Activated CD8-positive, alpha-beta memory T cell treated with anti-CD3 and anti-CD28 coated beads, Interleukin-2, amount 10 ng/mL, durations not matched to agents 7 days and 5 days (primary cell): ENCODE measurements at regions not wholly inside any gene's neighbourhood (a gene's known extent, or its start where the extent isn't known, plus 50 kb on each side); places are given as distances from the start of the nearest gene placed in this dataset.

Experiments
- ATAC-seq: fragments of 150-1000 bp; cut with Tn5 transposase; one replicate; pipeline ENCODE4 v1.10.0; 2021; ENCODE audit warnings: moderate library complexity
- CTCF ChIA-PET: fragments of 350-600 bp; sonication (Branson Sonifier 250); formaldehyde crosslinking; loops from one replicate; lab custom pipeline; 2021; ENCODE audit warnings: antibody characterized with exemption; lab: Charles Lee
- DNase-seq: peaks from one replicate; pipeline ENCODE4 v3.0.0-alpha.2; 2020
- H3K27ac Mint-ChIP-seq: one replicate; pipeline ENCODE4 v1.8.0; 2021; ENCODE audit warnings: mild to moderate bottlenecking, mixed read lengths
- H3K27me3 Mint-ChIP-seq: one replicate; pipeline ENCODE4 v1.8.0; 2021; ENCODE audit warnings: mixed read lengths
- H3K36me3 Mint-ChIP-seq: one replicate; pipeline ENCODE4 v1.8.0; 2021; ENCODE audit warnings: mild to moderate bottlenecking, mixed read lengths
- H3K4me1 Mint-ChIP-seq: one replicate; pipeline ENCODE4 v1.8.0; 2021; ENCODE audit warnings: mixed read lengths
- H3K4me3 Mint-ChIP-seq: one replicate; pipeline ENCODE4 v1.8.0; 2021; ENCODE audit warnings: mild to moderate bottlenecking, moderate library complexity, mixed read lengths
- H3K9me3 Mint-ChIP-seq: one replicate; pipeline ENCODE4 v1.8.0; 2022; ENCODE audit warnings: low read depth, mixed read lengths

DNA sequence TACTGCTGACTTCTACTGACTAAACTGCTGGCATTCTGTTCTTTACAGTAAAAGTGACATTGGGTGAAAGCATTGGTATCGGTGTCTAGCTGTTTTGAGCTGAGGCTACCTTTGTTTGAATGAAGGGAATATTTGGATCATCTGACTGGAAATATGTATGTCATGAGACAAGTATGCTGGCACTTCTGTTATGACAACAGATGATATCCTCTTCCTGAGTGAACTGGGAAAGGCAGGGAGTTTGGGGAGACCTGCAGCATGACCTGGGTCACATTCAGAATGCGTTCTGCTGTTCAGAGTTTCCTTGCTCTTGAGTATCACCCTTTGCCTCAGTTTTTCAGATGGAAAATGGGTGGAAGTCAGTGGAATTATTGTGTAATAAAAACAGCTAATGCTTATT lies 81.8 kb downstream of the PLCE1 start:
- H3K4me1 Mint-ChIP-seq: no peaks in the 10 kb centered on the region
- H3K36me3 Mint-ChIP-seq: no peaks in the 10 kb centered on the region
- H3K27ac Mint-ChIP-seq: no peak overlapping the region
- no peaks in the 10 kb centered on the region for H3K9me3 Mint-ChIP-seq
- DNase-seq (no peak), ATAC-seq (no peak)
- no peak overlapping the region for H3K4me3 Mint-ChIP-seq
- CTCF ChIA-PET: no interaction called here
- peaks cover 4% of the 10 kb centered on the region for H3K27me3 Mint-ChIP-seq

GRCh38 chr10:94076325-94076841 lies 82.7 kb downstream of the PLCE1 start:
- no peak for ATAC-seq

GRCh38 chr10:94077042-94077441 lies 83.3 kb downstream of the PLCE1 start:
- no peak for ATAC-seq
- no peak for DNase-seq
- no peaks in the 10 kb centered on the region for H3K36me3 Mint-ChIP-seq
- CTCF ChIA-PET: no interaction called here
- no peaks in the 10 kb centered on the region for H3K9me3 Mint-ChIP-seq
- H3K27me3 Mint-ChIP-seq: peaks cover 4% of the 10 kb centered on the region
- H3K4me1 Mint-ChIP-seq: no peaks in the 10 kb centered on the region
- H3K4me3 Mint-ChIP-seq: no peak overlapping the region
- no peak overlapping the region for H3K27ac Mint-ChIP-seq

More at GRCh38 chr10:94076325-94076841, 82.7 kb downstream of the PLCE1 start:
- Mint-ChIP-seq H3K4me3 (no peak overlapping the region), H3K9me3 (no peaks in the 10 kb centered on the region), H3K4me1 (no peaks in the 10 kb centered on the region), H3K36me3 (no peaks in the 10 kb centered on the region), H3K27ac (no peak overlapping the region), H3K27me3 (peaks cover 4% of the 10 kb centered on the region)
- DNase-seq: no peak
- CTCF ChIA-PET: no interaction called here

GRCh38 chr10:94080108-94080507 lies 86.4 kb downstream of the PLCE1 start:
- Mint-ChIP-seq H3K4me1 (no peaks in the 10 kb centered on the region), H3K27ac (no peak overlapping the region), H3K36me3 (no peaks in the 10 kb centered on the region), H3K27me3 (peaks cover 4% of the 10 kb centered on the region), H3K4me3 (no peak overlapping the region), H3K9me3 (no peaks in the 10 kb centered on the region)
- CTCF ChIA-PET: no interaction called here
- no peak for DNase-seq
- no peak for ATAC-seq

GRCh38 chr10:94083662-94084265 lies 90.0 kb downstream of the PLCE1 start:
- H3K27me3 Mint-ChIP-seq: peaks cover 6% of the 10 kb centered on the region

DNA sequence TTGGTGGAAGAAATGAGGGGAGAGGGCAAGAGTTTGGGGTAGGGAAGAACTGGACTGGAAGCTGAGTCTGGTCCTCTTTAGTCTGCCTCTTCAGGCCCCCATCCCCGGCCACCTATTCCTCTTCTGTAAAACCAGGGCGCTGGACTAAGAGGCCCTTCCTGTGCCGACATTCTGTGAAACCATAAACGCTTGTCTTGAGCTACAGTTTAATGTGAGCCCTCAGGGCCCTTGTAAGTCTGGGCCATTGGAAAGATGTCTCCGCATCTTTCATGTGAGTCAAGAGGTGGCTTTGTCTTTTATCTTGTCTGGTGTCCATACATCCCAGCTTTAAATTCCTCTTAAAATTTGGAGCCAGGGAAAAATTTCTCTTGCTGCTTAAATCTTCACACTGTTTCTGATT lies 90.6 kb downstream of the PLCE1 start:
- CTCF ChIA-PET: no interaction called here
- DNase-seq (no peak), ATAC-seq (no peak)
- H3K27ac Mint-ChIP-seq: no peak overlapping the region
- no peaks in the 10 kb centered on the region for H3K4me1 Mint-ChIP-seq
- peaks cover 8% of the 10 kb centered on the region for H3K27me3 Mint-ChIP-seq
- H3K36me3 Mint-ChIP-seq: no peaks in the 10 kb centered on the region
- no peak overlapping the region for H3K4me3 Mint-ChIP-seq
- no peaks in the 10 kb centered on the region for H3K9me3 Mint-ChIP-seq

More at GRCh38 chr10:94083662-94084265, 90.0 kb downstream of the PLCE1 start:
- no peak for ATAC-seq
- CTCF ChIA-PET: no interaction called here
- no peaks in the 10 kb centered on the region for H3K36me3 Mint-ChIP-seq
- no peak overlapping the region for H3K4me3 Mint-ChIP-seq
- no peak for DNase-seq
- H3K27ac Mint-ChIP-seq: no peak overlapping the region
- no peaks in the 10 kb centered on the region for H3K9me3 Mint-ChIP-seq
- H3K4me1 Mint-ChIP-seq: no peaks in the 10 kb centered on the region

GRCh38 chr10:94085288-94085687 lies 91.6 kb downstream of the PLCE1 start:
- H3K27me3 Mint-ChIP-seq: peaks cover 6% of the 10 kb centered on the region
- H3K36me3 Mint-ChIP-seq: no peaks in the 10 kb centered on the region
- CTCF ChIA-PET: no interaction called here
- no peaks in the 10 kb centered on the region for H3K4me1 Mint-ChIP-seq
- ATAC-seq (no peak), DNase-seq (no peak)
- no peak overlapping the region for H3K4me3 Mint-ChIP-seq
- H3K9me3 Mint-ChIP-seq: no peaks in the 10 kb centered on the region
- no peak overlapping the region for H3K27ac Mint-ChIP-seq

GRCh38 chr10:94085766-94086437 lies 92.2 kb downstream of the PLCE1 start:
- no peak overlapping the region for H3K27ac Mint-ChIP-seq
- DNase-seq (no peak), ATAC-seq (no peak)
- no peaks in the 10 kb centered on the region for H3K36me3 Mint-ChIP-seq
- H3K4me3 Mint-ChIP-seq: no peak overlapping the region
- CTCF ChIA-PET: no interaction called here
- H3K27me3 Mint-ChIP-seq: peaks cover 4% of the 10 kb centered on the region
- H3K4me1 Mint-ChIP-seq: no peaks in the 10 kb centered on the region
- no peaks in the 10 kb centered on the region for H3K9me3 Mint-ChIP-seq

DNA sequence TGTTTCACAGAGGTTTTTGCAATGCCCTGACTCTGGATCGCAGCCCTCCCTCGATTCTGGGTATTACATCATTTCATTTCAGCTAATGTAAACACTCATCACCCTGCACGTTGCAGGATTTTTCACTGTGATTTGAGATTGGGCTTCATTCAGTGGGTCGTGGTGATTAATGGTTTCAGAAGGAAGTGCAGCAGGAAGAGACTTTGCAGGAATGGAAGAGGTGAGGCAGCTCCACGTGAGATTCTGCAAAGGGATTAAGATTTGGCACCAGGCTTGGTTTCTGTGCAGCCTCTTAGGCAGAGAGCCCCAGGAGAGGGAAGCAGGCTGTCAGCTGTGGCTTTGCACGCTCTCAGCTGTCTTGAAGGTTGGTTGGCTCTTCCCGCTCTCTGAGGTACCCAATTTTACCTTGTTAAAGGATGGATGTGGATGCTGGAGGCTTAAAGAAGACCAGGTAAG lies 95.2 kb downstream of the PLCE1 start:
- Mint-ChIP-seq H3K36me3 (no peaks in the 10 kb centered on the region), H3K27ac (no peak overlapping the region), H3K9me3 (no peaks in the 10 kb centered on the region), H3K4me3 (no peak overlapping the region), H3K27me3 (peaks cover 4% of the 10 kb centered on the region), H3K4me1 (no peaks in the 10 kb centered on the region)
- DNase-seq: no peak
- CTCF ChIA-PET: no interaction called here
- ATAC-seq: no peak

DNA sequence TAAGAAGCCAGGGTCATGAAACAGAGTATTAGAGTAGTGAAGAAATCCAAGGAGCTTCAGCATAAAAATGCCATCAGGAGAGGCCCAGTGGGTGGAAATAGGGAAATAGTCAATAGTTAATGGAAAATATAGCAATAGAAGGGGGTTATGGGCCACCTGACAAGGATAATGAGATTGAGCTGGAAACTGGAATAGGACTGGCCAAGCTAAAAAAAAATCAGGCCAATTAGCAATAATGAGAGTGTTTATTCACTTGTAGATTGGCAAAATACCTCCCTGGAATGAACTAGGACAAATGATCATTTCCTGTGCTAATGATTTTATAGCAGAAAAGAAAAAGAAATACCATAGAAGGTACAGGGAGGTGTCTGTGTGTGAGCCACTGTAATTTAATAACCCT lies 97.9 kb downstream of the PLCE1 start:
- Mint-ChIP-seq H3K4me3 (no peak overlapping the region), H3K9me3 (no peaks in the 10 kb centered on the region), H3K4me1 (no peaks in the 10 kb centered on the region), H3K27me3 (peaks cover 8% of the 10 kb centered on the region), H3K27ac (no peak overlapping the region), H3K36me3 (no peaks in the 10 kb centered on the region)
- CTCF ChIA-PET: no interaction called here
- ATAC-seq (no peak), DNase-seq (no peak)

DNA sequence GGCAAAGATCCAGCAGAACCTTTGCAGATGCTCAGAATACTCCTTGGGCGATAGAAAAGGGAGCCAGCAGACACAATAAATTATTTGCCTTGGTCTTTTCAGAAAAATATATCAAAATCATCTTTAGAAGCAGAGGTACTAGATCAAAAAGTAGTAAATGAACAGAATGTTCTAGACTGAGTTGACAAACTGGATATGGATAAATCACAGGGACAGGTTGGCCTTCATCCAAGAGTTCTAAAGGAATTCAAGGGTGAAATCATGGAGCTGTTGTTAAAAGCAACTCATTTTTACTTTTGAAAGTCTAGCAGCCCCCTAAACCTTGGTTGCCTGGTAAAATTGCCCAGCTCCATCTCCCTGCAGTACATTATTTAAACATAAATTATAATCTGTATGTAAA lies 99.1 kb downstream of the PLCE1 start:
- Mint-ChIP-seq H3K36me3 (no peaks in the 10 kb centered on the region), H3K27ac (no peak overlapping the region), H3K4me1 (no peaks in the 10 kb centered on the region), H3K9me3 (no peaks in the 10 kb centered on the region), H3K27me3 (peaks cover 8% of the 10 kb centered on the region), H3K4me3 (no peak overlapping the region)
- ATAC-seq (no peak), DNase-seq (no peak)
- CTCF ChIA-PET: no interaction called here

GRCh38 chr10:94093286-94093905 lies 99.7 kb downstream of the PLCE1 start:
- CTCF ChIA-PET: no interaction called here
- no peaks in the 10 kb centered on the region for H3K9me3 Mint-ChIP-seq
- peaks cover 8% of the 10 kb centered on the region for H3K27me3 Mint-ChIP-seq
- no peaks in the 10 kb centered on the region for H3K4me1 Mint-ChIP-seq
- no peak overlapping the region for H3K4me3 Mint-ChIP-seq
- ATAC-seq (no peak), DNase-seq (no peak)
- no peaks in the 10 kb centered on the region for H3K36me3 Mint-ChIP-seq
- no peak overlapping the region for H3K27ac Mint-ChIP-seq

DNA sequence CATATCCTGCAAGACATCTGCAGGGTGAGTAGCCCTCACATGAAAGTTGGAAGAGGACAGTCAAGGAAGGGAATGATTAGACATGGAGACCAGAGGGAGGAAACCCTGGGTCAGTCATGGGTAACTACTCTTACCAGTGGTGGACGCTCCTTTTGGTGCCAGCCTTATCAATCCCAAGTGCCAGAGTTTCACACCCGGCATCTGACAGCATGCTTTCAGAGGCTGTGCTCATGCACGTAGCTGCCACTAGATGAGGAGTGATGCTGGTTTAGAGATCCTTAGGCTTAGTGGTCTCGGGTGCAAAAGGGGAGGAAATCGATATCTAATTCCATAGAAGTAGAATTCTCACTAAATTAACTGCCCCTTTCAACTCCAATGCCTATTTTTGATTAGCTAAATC lies 100.8 kb downstream of the PLCE1 start:
- ATAC-seq: no peak
- CTCF ChIA-PET: no interaction called here
- no peak for DNase-seq
- peaks cover 7% of the 10 kb centered on the region for H3K27me3 Mint-ChIP-seq
- no peaks in the 10 kb centered on the region for H3K9me3 Mint-ChIP-seq
- no peak overlapping the region for H3K27ac Mint-ChIP-seq
- no peaks in the 10 kb centered on the region for H3K4me1 Mint-ChIP-seq
- H3K36me3 Mint-ChIP-seq: no peaks in the 10 kb centered on the region
- H3K4me3 Mint-ChIP-seq: no peak overlapping the region

DNA sequence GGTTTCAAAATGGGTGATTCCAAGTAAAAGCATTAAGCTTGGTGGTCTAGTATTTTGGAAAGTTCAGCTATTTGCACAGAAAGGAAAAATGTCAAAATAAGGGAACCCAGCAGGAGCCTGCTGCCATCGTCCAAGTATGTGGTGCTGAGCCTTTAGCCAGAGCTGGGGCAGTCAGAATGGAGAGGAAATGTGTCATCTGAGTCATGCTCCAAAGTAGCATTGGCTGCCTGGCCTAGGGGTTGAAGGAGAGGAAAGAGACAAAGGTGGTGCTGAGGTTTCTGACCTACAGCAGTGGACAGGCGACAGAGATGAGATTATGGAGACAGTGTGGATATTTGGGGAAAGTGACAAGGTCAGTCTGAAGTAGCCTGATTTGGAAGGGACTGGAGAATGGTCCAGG lies 103.9 kb downstream of the PLCE1 start:
- DNase-seq (no peak), ATAC-seq (no peak)
- CTCF ChIA-PET: no interaction called here
- peaks cover 20% of the 10 kb centered on the region for H3K27me3 Mint-ChIP-seq
- no peaks in the 10 kb centered on the region for H3K4me1 Mint-ChIP-seq
- H3K27ac Mint-ChIP-seq: no peak overlapping the region
- no peak overlapping the region for H3K4me3 Mint-ChIP-seq
- no peaks in the 10 kb centered on the region for H3K36me3 Mint-ChIP-seq
- H3K9me3 Mint-ChIP-seq: no peaks in the 10 kb centered on the region
